DOHH2 (cell line): ENCODE measurements at regions not wholly inside any gene's neighbourhood (a gene's known extent, or its start where the extent isn't known, plus 50 kb on each side); places are given as distances from the start of the nearest gene placed in this dataset.

Source experiments
- H3F3A ChIP-seq: fragments of 200-600 bp; sonication (generic), shearing (Covaris generic); 2 replicates; pipeline ENCODE4 v1.6.0; 2016; ENCODE audit warnings: antibody characterized with exemption, mild to moderate bottlenecking; ENCODE audit not compliant: control insufficient read depth, insufficient read depth
- H3K27ac ChIP-seq: fragments of 200-600 bp; sonication (generic); 2 replicates; pipeline ENCODE4 v1.5.1; 2014; ENCODE audit warnings: low read depth, mild to moderate bottlenecking, low read length, moderate library complexity
- H3K27me3 ChIP-seq: fragments of 200-600 bp; sonication (generic); 2 replicates; pipeline ENCODE4 v1.6.1; 2014; ENCODE audit warnings: mild to moderate bottlenecking, low read length, mixed read lengths; ENCODE audit not compliant: control insufficient read depth
- H3K36me3 ChIP-seq: fragments of 200-600 bp; sonication (generic); 2 replicates; pipeline ENCODE4 v1.6.1; 2014; ENCODE audit warnings: mild to moderate bottlenecking, low read length, moderate library complexity, mixed read lengths; ENCODE audit not compliant: control insufficient read depth
- H3K4me1 ChIP-seq: fragments of 200-600 bp; sonication (generic); 2 replicates; pipeline ENCODE4 v1.6.1; 2014; ENCODE audit warnings: mild to moderate bottlenecking, low read length, mixed read lengths; ENCODE audit not compliant: control insufficient read depth
- H3K4me2 ChIP-seq: fragments of 200-600 bp; sonication (generic); 2 replicates; pipeline ENCODE4 v1.6.0; 2014; ENCODE audit warnings: mild to moderate bottlenecking, low read length, moderate library complexity
- H3K4me3 ChIP-seq: fragments of 200-600 bp; sonication (generic); 2 replicates; pipeline ENCODE4 v1.5.1; 2014; ENCODE audit warnings: mild to moderate bottlenecking, low read length, mixed read lengths
- H3K79me2 ChIP-seq: fragments of 200-600 bp; sonication (generic); 2 replicates; pipeline ENCODE4 v1.6.1; 2014; ENCODE audit warnings: mild to moderate bottlenecking, low read length, mixed read lengths; ENCODE audit not compliant: control insufficient read depth
- H3K9me2 ChIP-seq: fragments of 200-600 bp; sonication (generic); replicated peaks from 2 replicates; pipeline ENCODE4 v1.6.1; 2014; ENCODE audit warnings: mild to moderate bottlenecking, low read length, mixed read lengths; ENCODE audit not compliant: control insufficient read depth
- H3K9me3 ChIP-seq: fragments of 200-600 bp; sonication (generic); 2 replicates; pipeline ENCODE4 v1.6.1; 2014; ENCODE audit warnings: antibody characterized with exemption, low read length, mixed read lengths; ENCODE audit not compliant: control insufficient read depth, insufficient read depth
- H4K20me1 ChIP-seq: fragments of 200-600 bp; sonication (generic); 2 replicates; pipeline ENCODE4 v1.6.0; 2014; ENCODE audit warnings: low read depth, mild to moderate bottlenecking, antibody characterized with exemption, low read length, moderate library complexity; ENCODE audit not compliant: control insufficient read depth, insufficient read depth
- CTCF ChIP-seq: fragments of 200-600 bp; sonication (generic); IDR thresholded peaks from one replicate; pipeline ENCODE4 v1.5.1; 2014; ENCODE audit warnings: antibody characterized with exemption, mild to moderate bottlenecking, low read depth, low read length; ENCODE audit not compliant: poor library complexity, severe bottlenecking
- EZH2phosphoT487 ChIP-seq: fragments of 200-600 bp; sonication (generic); IDR thresholded peaks from 2 replicates; pipeline ENCODE4 v1.6.1; 2017; ENCODE audit warnings: borderline replicate concordance, mild to moderate bottlenecking, antibody characterized with exemption, low read length, moderate library complexity, mixed read lengths

- no peak overlapping the region for H3K27ac ChIP-seq
- no peak overlapping the region for H3K4me2 ChIP-seq
- no peaks in the 10 kb centered on the region for H3F3A ChIP-seq
- no peaks in the 10 kb centered on the region for H4K20me1 ChIP-seq
- TF ChIP-seq EZH2phosphoT487 (no peak), CTCF (no peak)
- H3K36me3 ChIP-seq: no peaks in the 10 kb centered on the region
- peaks cover 6% of the 10 kb centered on the region; the same call in 1 of the 2 replicates for H3K27me3 ChIP-seq
- H3K4me1 ChIP-seq: no peaks in the 10 kb centered on the region
- H3K4me3 ChIP-seq: no peak overlapping the region
- H3K9me2 ChIP-seq: no peaks in the 10 kb centered on the region
- H3K9me3 ChIP-seq: no peaks in the 10 kb centered on the region
- no peaks in the 10 kb centered on the region for H3K79me2 ChIP-seq
These were observed 454.8 kb downstream of the FUT8 start for GRCh38 chr14:65867333-65867732.

GRCh38 chr14:65872536-65872935 lies 460.0 kb downstream of the FUT8 start:
- H3K4me3 ChIP-seq: no peak overlapping the region
- H3K79me2 ChIP-seq: no peaks in the 10 kb centered on the region
- TF ChIP-seq CTCF: no peak
- no peak for TF ChIP-seq EZH2phosphoT487
- no peaks in the 10 kb centered on the region for H4K20me1 ChIP-seq
- H3K4me2 ChIP-seq: no peak overlapping the region
- H3F3A ChIP-seq: no peaks in the 10 kb centered on the region
- H3K9me3 ChIP-seq: no peaks in the 10 kb centered on the region
- no peak overlapping the region for H3K27ac ChIP-seq
- H3K4me1 ChIP-seq: no peaks in the 10 kb centered on the region
- peaks cover 9% of the 10 kb centered on the region for H3K27me3 ChIP-seq
- H3K36me3 ChIP-seq: no peaks in the 10 kb centered on the region
- H3K9me2 ChIP-seq: no peaks in the 10 kb centered on the region

GRCh38 chr14:65877166-65877565 lies 464.6 kb downstream of the FUT8 start:
- Histone ChIP-seq H3K4me2 (no peak overlapping the region), H3K27ac (no peak overlapping the region), H3K27me3 (peaks cover 9% of the 10 kb centered on the region), H3K4me1 (no peaks in the 10 kb centered on the region), H3K79me2 (no peaks in the 10 kb centered on the region), H3F3A (no peaks in the 10 kb centered on the region), H3K9me2 (no peaks in the 10 kb centered on the region), H3K36me3 (no peaks in the 10 kb centered on the region), H4K20me1 (no peaks in the 10 kb centered on the region), H3K4me3 (no peak overlapping the region), H3K9me3 (no peaks in the 10 kb centered on the region)
- TF ChIP-seq EZH2phosphoT487 (no peak), CTCF (no peak)

GRCh38 chr14:65877624-65878023 lies 465.1 kb downstream of the FUT8 start:
- H3F3A ChIP-seq: no peaks in the 10 kb centered on the region
- no peak overlapping the region for H3K4me2 ChIP-seq
- H3K27ac ChIP-seq: no peak overlapping the region
- H3K27me3 ChIP-seq: peaks cover 9% of the 10 kb centered on the region
- H3K4me1 ChIP-seq: no peaks in the 10 kb centered on the region
- H3K79me2 ChIP-seq: no peaks in the 10 kb centered on the region
- no peaks in the 10 kb centered on the region for H3K9me2 ChIP-seq
- no peak overlapping the region for H3K4me3 ChIP-seq
- H3K9me3 ChIP-seq: no peaks in the 10 kb centered on the region
- TF ChIP-seq CTCF (no peak), EZH2phosphoT487 (no peak)
- H4K20me1 ChIP-seq: no peaks in the 10 kb centered on the region
- H3K36me3 ChIP-seq: no peaks in the 10 kb centered on the region
